H9 (cell line): ENCODE measurements at regions not wholly inside any gene's neighbourhood (a gene's known extent, or its start where the extent isn't known, plus 50 kb on each side); places are given as distances from the start of the nearest gene placed in this dataset.

Source experiments
- DNase-seq: peaks from one replicate; pipeline ENCODE4 v3.0.0-alpha.2; 2017
- H2AFZ ChIP-seq: one replicate; pipeline ENCODE4 v1.6.1; 2013; ENCODE audit warnings: mild to moderate bottlenecking, low read length, control low read depth, moderate library complexity
- H2AK5ac ChIP-seq: 2 replicates; pipeline ENCODE4 v1.6.1; 2013; ENCODE audit warnings: low read length, control low read depth, mixed read lengths; ENCODE audit not compliant: insufficient read length
- H2BK120ac ChIP-seq: one replicate; pipeline ENCODE4 v1.6.1; 2013; ENCODE audit warnings: low read depth, mild to moderate bottlenecking, low read length, control low read depth, inconsistent platforms; ENCODE audit not compliant: poor library complexity, severe bottlenecking
- H2BK12ac ChIP-seq: 2 replicates; pipeline ENCODE4 v1.6.1; 2013; ENCODE audit warnings: low read length, control low read depth, mixed read lengths, low read depth; ENCODE audit not compliant: insufficient read length
- H2BK15ac ChIP-seq: 2 replicates; pipeline ENCODE4 v1.6.1; 2013; ENCODE audit warnings: low read depth, low read length, control low read depth
- H2BK20ac ChIP-seq: one replicate; pipeline ENCODE4 v1.6.1; 2013; ENCODE audit warnings: low read depth, mild to moderate bottlenecking, low read length, control low read depth, inconsistent platforms; ENCODE audit not compliant: poor library complexity, severe bottlenecking
- H2BK5ac ChIP-seq: 2 replicates; pipeline ENCODE4 v1.6.1; 2013; ENCODE audit warnings: low read length, control low read depth, mixed read lengths; ENCODE audit not compliant: insufficient read length
- H3K14ac ChIP-seq: 2 replicates; pipeline ENCODE4 v1.6.1; 2013; ENCODE audit warnings: low read length, control low read depth; ENCODE audit not compliant: insufficient read depth
- H3K18ac ChIP-seq: 2 replicates; pipeline ENCODE4 v1.6.1; 2013; ENCODE audit warnings: low read depth, mild to moderate bottlenecking, mixed read lengths, low read length, control low read depth; ENCODE audit not compliant: insufficient read length
- H3K23ac ChIP-seq: 2 replicates; pipeline ENCODE4 v1.6.1; 2013; ENCODE audit warnings: low read length, control low read depth, mixed read lengths, low read depth; ENCODE audit not compliant: insufficient read length
- H3K23me2 ChIP-seq: 2 replicates; pipeline ENCODE4 v1.6.1; 2013; ENCODE audit warnings: low read depth, mild to moderate bottlenecking, mixed read lengths, low read length, control low read depth; ENCODE audit not compliant: insufficient read length, poor library complexity, severe bottlenecking
- H3K27ac ChIP-seq: 2 replicates; pipeline ENCODE4 v1.5.1; 2013; ENCODE audit warnings: low read length, control low read depth, mixed read lengths, low read depth; ENCODE audit not compliant: insufficient read length
- H3K27me3 ChIP-seq: 2 replicates; pipeline ENCODE4 v1.6.1; 2013; ENCODE audit warnings: low read length, control low read depth, inconsistent platforms; ENCODE audit not compliant: insufficient read depth
- H3K4ac ChIP-seq: 2 replicates; pipeline ENCODE4 v1.6.1; 2013; ENCODE audit warnings: low read depth, mild to moderate bottlenecking, control low read depth, inconsistent platforms, low read length, moderate library complexity
- H3K4me1 ChIP-seq: 2 replicates; pipeline ENCODE4 v1.6.1; 2013; ENCODE audit warnings: low read length, control low read depth, inconsistent platforms; ENCODE audit not compliant: insufficient read depth
- H3K4me2 ChIP-seq: 2 replicates; pipeline ENCODE4 v1.6.1; 2013; ENCODE audit warnings: low read length, control low read depth, mixed read lengths; ENCODE audit not compliant: insufficient read length, insufficient read depth
- H3K56ac ChIP-seq: 2 replicates; pipeline ENCODE4 v1.6.1; 2013; ENCODE audit warnings: low read depth, mild to moderate bottlenecking, mixed read lengths, low read length, control low read depth; ENCODE audit not compliant: insufficient read length
- H3K79me1 ChIP-seq: 2 replicates; pipeline ENCODE4 v1.6.1; 2013; ENCODE audit warnings: low read depth, mild to moderate bottlenecking, moderate library complexity, low read length, control low read depth, inconsistent platforms; ENCODE audit not compliant: insufficient read depth, poor library complexity, severe bottlenecking
- H3K79me2 ChIP-seq: 2 replicates; pipeline ENCODE4 v1.6.1; 2013; ENCODE audit warnings: low read length, control low read depth, inconsistent platforms; ENCODE audit not compliant: insufficient read depth
- H3K9ac ChIP-seq: 2 replicates; pipeline ENCODE4 v1.6.1; 2013; ENCODE audit warnings: low read length, control low read depth, mixed read lengths; ENCODE audit not compliant: insufficient read length; ENCODE audit errors: extremely low read depth
- H3K9me3 ChIP-seq: one replicate; pipeline ENCODE4 v1.6.1; 2013; ENCODE audit warnings: low read depth, low read length, inconsistent platforms; ENCODE audit not compliant: control insufficient read depth
- H3T11ph ChIP-seq: one replicate; pipeline ENCODE4 v1.6.1; 2013; ENCODE audit warnings: mild to moderate bottlenecking, low read length, control low read depth, inconsistent platforms
- H4K20me1 ChIP-seq: one replicate; pipeline ENCODE4 v1.6.1; 2013; ENCODE audit not compliant: control insufficient read depth, insufficient read length, insufficient read depth
- H4K5ac ChIP-seq: 2 replicates; pipeline ENCODE4 v1.6.1; 2013; ENCODE audit warnings: low read depth, mild to moderate bottlenecking, mixed read lengths, low read length, control low read depth; ENCODE audit not compliant: insufficient read length
- H4K8ac ChIP-seq: replicated peaks from 2 replicates; pipeline ENCODE4 v1.6.1; 2013; ENCODE audit warnings: low read length, control low read depth, mixed read lengths, low read depth; ENCODE audit not compliant: insufficient read length
- H4K91ac ChIP-seq: 2 replicates; pipeline ENCODE4 v1.6.1; 2013; ENCODE audit warnings: low read depth, mild to moderate bottlenecking, moderate library complexity, mixed read lengths, low read length, control low read depth; ENCODE audit not compliant: insufficient read length
- H3K27ac Mint-ChIP-seq, 3 experiments: 2 replicates in 2 of 3; 3 replicates in 1 of 3; pipeline ENCODE4 v1.8.0; 2020 to 2021; ENCODE audit warnings: mixed read lengths in 3 of 3, mild to moderate bottlenecking in 1 of 3, moderate library complexity in 1 of 3
- H3K27me3 Mint-ChIP-seq: 2 replicates; pipeline ENCODE4 v1.8.0; 2021; ENCODE audit warnings: low read depth, mild to moderate bottlenecking, moderate library complexity, mixed read lengths
- H3K36me3 Mint-ChIP-seq, 3 experiments: 2 replicates in 2 of 3; 3 replicates in 1 of 3; pipeline ENCODE4 v1.8.0; 2020 to 2021; ENCODE audit warnings: low read depth in 3 of 3, mixed read lengths in 3 of 3; ENCODE audit not compliant: insufficient read depth in 1 of 3
- H3K4me1 Mint-ChIP-seq, 2 experiments: 2 replicates each; pipeline ENCODE4 v1.8.0; 2020; ENCODE audit warnings: mixed read lengths in 2 of 2
- H3K4me3 Mint-ChIP-seq, 2 experiments: 2 replicates in 1 of 2; 3 replicates in 1 of 2; pipeline ENCODE4 v1.8.0; 2020 to 2021; ENCODE audit warnings: mild to moderate bottlenecking in 2 of 2, mixed read lengths in 2 of 2, moderate library complexity in 1 of 2
- H3K9me3 Mint-ChIP-seq, 2 experiments: 2 replicates in 1 of 2; 3 replicates in 1 of 2; pipeline ENCODE4 v1.8.0; 2020; ENCODE audit warnings: mild to moderate bottlenecking in 2 of 2, mixed read lengths in 2 of 2, moderate library complexity in 1 of 2
- WGBS: extraction: QIAGEN DNeasy Blood & Tissue Kit; methylation state at CpG from one replicate; pipeline ENCODE4 v1.1.7; 2013; ENCODE audit warnings: missing lambda C conversion rate, low lambda C conversion rate, mixed read lengths; ENCODE audit not compliant: insufficient read length; ENCODE audit errors: extremely low coverage; 5-methylcytosine and 5-hydroxymethylcytosine counted together
- TF ChIP-seq, protein P1 (sequence below): fragments of 200-600 bp; sonication (generic); conservative IDR thresholded peaks from 3 replicates; pipeline ENCODE4 v1.8.0; 2021; ENCODE audit warnings: antibody characterized with exemption, mild to moderate bottlenecking

DNA sequence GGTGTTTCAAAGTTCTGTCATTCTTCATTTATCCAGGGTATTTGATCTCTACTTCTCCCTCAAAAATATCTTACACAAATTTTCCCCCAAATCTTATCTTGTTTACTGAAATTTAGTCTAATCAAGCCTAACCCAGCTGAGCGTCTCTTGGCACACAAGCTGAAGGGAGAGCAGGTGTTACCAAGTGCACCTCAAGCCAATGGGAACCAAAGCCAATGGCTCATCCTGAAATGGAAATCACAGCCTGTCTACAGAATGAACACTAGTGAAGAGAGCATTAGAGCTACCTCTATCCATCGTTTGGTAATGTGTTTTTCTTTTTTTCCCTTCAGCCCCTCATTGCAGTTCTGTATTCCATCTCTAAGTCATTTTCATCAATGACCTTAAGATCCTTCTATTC lies 1350.8 kb downstream of the OLFM4 start:
- H4K91ac ChIP-seq: no peak overlapping the region
- H3K4me2 ChIP-seq: no peak overlapping the region
- H2BK12ac ChIP-seq: no peak overlapping the region
- H3K27me3 ChIP-seq: no peaks in the 10 kb centered on the region; the same call in 1 of the 2 replicates
- TF ChIP-seq, protein P1, sequence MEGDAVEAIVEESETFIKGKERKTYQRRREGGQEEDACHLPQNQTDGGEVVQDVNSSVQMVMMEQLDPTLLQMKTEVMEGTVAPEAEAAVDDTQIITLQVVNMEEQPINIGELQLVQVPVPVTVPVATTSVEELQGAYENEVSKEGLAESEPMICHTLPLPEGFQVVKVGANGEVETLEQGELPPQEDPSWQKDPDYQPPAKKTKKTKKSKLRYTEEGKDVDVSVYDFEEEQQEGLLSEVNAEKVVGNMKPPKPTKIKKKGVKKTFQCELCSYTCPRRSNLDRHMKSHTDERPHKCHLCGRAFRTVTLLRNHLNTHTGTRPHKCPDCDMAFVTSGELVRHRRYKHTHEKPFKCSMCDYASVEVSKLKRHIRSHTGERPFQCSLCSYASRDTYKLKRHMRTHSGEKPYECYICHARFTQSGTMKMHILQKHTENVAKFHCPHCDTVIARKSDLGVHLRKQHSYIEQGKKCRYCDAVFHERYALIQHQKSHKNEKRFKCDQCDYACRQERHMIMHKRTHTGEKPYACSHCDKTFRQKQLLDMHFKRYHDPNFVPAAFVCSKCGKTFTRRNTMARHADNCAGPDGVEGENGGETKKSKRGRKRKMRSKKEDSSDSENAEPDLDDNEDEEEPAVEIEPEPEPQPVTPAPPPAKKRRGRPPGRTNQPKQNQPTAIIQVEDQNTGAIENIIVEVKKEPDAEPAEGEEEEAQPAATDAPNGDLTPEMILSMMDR: no peak
- H4K20me1 ChIP-seq: no peaks in the 10 kb centered on the region
- H3K79me1 ChIP-seq: no peaks in the 10 kb centered on the region
- H3K23ac ChIP-seq: no peak overlapping the region
- no peak overlapping the region for H3K9ac ChIP-seq
- H2BK20ac ChIP-seq: no peak overlapping the region
- peaks cover 4% of the 10 kb centered on the region for H3K27me3 Mint-ChIP-seq
- no peaks in the 10 kb centered on the region for H3K23me2 ChIP-seq
- H3K4me1 ChIP-seq: peaks cover 10% of the 10 kb centered on the region
- no peak overlapping the region for H3K56ac ChIP-seq
- no peaks in the 10 kb centered on the region for H3K79me2 ChIP-seq
- H3K27ac ChIP-seq: no peak overlapping the region
- no peak overlapping the region for H4K5ac ChIP-seq
- no peak overlapping the region for H3K14ac ChIP-seq
- H2BK15ac ChIP-seq: no peak overlapping the region
- no peak overlapping the region for H2AK5ac ChIP-seq
- H3K4ac ChIP-seq: no peak overlapping the region
- H3K9me3 ChIP-seq: no peaks in the 10 kb centered on the region
- peaks cover 53 to 54% of the 10 kb centered on the region in 2 experiments for H3K4me1 Mint-ChIP-seq
- H3K4me3 Mint-ChIP-seq: no peak overlapping the region
- no peak overlapping the region for H2BK5ac ChIP-seq
- H3K9me3 Mint-ChIP-seq: peaks cover 3 to 4% of the 10 kb centered on the region in 2 experiments; a peak in 2 of 5 replicates
- peaks cover 0 to 7% (median 5%) of the 10 kb centered on the region in 3 experiments; a peak in 3 of 7 replicates for H3K36me3 Mint-ChIP-seq
- H3K27ac Mint-ChIP-seq: no peak overlapping the region
- H3K18ac ChIP-seq: no peak overlapping the region
- no peak overlapping the region for H3T11ph ChIP-seq
- no peak overlapping the region for H2BK120ac ChIP-seq
- DNase-seq: no peak
- H4K8ac ChIP-seq: no peak overlapping the region
- no CpG with 5 or more reads among the region's 2 CpGs for WGBS
- no peak overlapping the region for H2AFZ ChIP-seq
